ENCODE measurements at regions not wholly inside any gene's neighbourhood (a gene's known extent, or its start where the extent isn't known, plus 50 kb on each side); places are given as distances from the start of the nearest gene placed in this dataset.

GRCh38 chr2:200147371-200147770 lies 159.1 kb upstream of the SPATS2L start:
- peaks cover 3% of the 10 kb centered on the region for H3K27me3 Mint-ChIP-seq (ENCODE audit: insufficient read depth, low read depth, poor library complexity)
- peak overlapping the region; percentile 34; the same call in 1 of the 2 replicates for H2AFZ ChIP-seq

More at GRCh38 chr2:200147371-200147770, 159.1 kb upstream of the SPATS2L start:
- Histone ChIP-seq H4K20me1 (replicated peaks; ENCODE audit: insufficient read depth) (no peaks in the 10 kb centered on the region), H3K27ac (ENCODE audit: low read depth) (no peak overlapping the region), H3F3A (replicated peaks; ENCODE audit: low read depth) (no peaks in the 10 kb centered on the region), H3K4me1 (ENCODE audit: insufficient read depth) (no peaks in the 10 kb centered on the region), H3K79me2 (replicated peaks; ENCODE audit: insufficient read depth) (no peaks in the 10 kb centered on the region), H3K4me3 (no peak overlapping the region), H3K9me2 (ENCODE audit: insufficient read depth) (peaks cover 17% of the 10 kb centered on the region), H3K4me2 (no peak overlapping the region), H3K27me3 (ENCODE audit: insufficient read depth) (no peaks in the 10 kb centered on the region), H3K36me3 (ENCODE audit: insufficient read depth) (peaks cover 24% of the 10 kb centered on the region)
- Mint-ChIP-seq H3K27ac (no peak overlapping the region), H3K9me3 (peaks cover 57% of the 10 kb centered on the region), H3K4me3 (no peak overlapping the region), H3K36me3 (ENCODE audit: low read depth) (peaks cover 55% of the 10 kb centered on the region), H3K4me1 (no peaks in the 10 kb centered on the region)
- DNase-seq (ENCODE audit: low spot score) (no peak), ATAC-seq (no peak)
- no peak for TF ChIP-seq STAT1 (IDR thresholded peaks at IDR 0.05; ENCODE audit: unreplicated experiment)
- TF ChIP-seq CTCF (conservative IDR thresholded peaks at IDR 0.05; ENCODE audit: low read depth in 2 of 2): no peak
- TF ChIP-seq, protein P1, sequence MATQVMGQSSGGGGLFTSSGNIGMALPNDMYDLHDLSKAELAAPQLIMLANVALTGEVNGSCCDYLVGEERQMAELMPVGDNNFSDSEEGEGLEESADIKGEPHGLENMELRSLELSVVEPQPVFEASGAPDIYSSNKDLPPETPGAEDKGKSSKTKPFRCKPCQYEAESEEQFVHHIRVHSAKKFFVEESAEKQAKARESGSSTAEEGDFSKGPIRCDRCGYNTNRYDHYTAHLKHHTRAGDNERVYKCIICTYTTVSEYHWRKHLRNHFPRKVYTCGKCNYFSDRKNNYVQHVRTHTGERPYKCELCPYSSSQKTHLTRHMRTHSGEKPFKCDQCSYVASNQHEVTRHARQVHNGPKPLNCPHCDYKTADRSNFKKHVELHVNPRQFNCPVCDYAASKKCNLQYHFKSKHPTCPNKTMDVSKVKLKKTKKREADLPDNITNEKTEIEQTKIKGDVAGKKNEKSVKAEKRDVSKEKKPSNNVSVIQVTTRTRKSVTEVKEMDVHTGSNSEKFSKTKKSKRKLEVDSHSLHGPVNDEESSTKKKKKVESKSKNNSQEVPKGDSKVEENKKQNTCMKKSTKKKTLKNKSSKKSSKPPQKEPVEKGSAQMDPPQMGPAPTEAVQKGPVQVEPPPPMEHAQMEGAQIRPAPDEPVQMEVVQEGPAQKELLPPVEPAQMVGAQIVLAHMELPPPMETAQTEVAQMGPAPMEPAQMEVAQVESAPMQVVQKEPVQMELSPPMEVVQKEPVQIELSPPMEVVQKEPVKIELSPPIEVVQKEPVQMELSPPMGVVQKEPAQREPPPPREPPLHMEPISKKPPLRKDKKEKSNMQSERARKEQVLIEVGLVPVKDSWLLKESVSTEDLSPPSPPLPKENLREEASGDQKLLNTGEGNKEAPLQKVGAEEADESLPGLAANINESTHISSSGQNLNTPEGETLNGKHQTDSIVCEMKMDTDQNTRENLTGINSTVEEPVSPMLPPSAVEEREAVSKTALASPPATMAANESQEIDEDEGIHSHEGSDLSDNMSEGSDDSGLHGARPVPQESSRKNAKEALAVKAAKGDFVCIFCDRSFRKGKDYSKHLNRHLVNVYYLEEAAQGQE (IDR thresholded peaks at IDR 0.05; ENCODE audit: unreplicated experiment): no peak
- no peak for TF ChIP-seq NANOG (IDR thresholded peaks at IDR 0.05; ENCODE audit: borderline replicate concordance)
- no peak for TF ChIP-seq EZH2 (IDR thresholded peaks at IDR 0.05; ENCODE audit: low read depth, unreplicated experiment)
- no peak for TF ChIP-seq POLR2AphosphoS5 (IDR thresholded peaks at IDR 0.05; ENCODE audit: low read depth)
- no peak for TF ChIP-seq ZNF462 (CRISPR knock-in tag; IDR thresholded peaks at IDR 0.05)
- TF ChIP-seq, protein P2, sequence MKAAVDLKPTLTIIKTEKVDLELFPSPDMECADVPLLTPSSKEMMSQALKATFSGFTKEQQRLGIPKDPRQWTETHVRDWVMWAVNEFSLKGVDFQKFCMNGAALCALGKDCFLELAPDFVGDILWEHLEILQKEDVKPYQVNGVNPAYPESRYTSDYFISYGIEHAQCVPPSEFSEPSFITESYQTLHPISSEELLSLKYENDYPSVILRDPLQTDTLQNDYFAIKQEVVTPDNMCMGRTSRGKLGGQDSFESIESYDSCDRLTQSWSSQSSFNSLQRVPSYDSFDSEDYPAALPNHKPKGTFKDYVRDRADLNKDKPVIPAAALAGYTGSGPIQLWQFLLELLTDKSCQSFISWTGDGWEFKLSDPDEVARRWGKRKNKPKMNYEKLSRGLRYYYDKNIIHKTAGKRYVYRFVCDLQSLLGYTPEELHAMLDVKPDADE (IDR thresholded peaks at IDR 0.05): no peak
- no peak for TF ChIP-seq ZNF331 (CRISPR knock-in tag; IDR thresholded peaks at IDR 0.05; ENCODE audit: low read depth)
- TF ChIP-seq ZNF114 (CRISPR knock-in tag; IDR thresholded peaks at IDR 0.05): no peak
- TF ChIP-seq CREB1 (CRISPR knock-in tag; IDR thresholded peaks at IDR 0.05; ENCODE audit: low read depth): no peak

Data from GM23338 (cell line).